Heart right ventricle (tissue), 16 donors: ENCODE measurements at regions not wholly inside any gene's neighbourhood (a gene's known extent, or its start where the extent isn't known, plus 50 kb on each side); places are given as distances from the start of the nearest gene placed in this dataset.

ENCODE experiments used
- ATAC-seq, 8 donors: fragments of 200-7000 bp; cut with Tn5 transposase; one replicate each; pipeline ENCODE4 v1.9.1; 2020; ENCODE audit warnings: mild to moderate bottlenecking in 8 of 8, moderate library complexity in 8 of 8, moderate number of reproducible peaks in 1 of 8
- DNase-seq, 2 donors: peaks; one replicate each; pipeline ENCODE4 v3.0.0-alpha.2; 2020
- H3K27ac ChIP-seq, 10 donors: fragments of 200-600 bp; sonication (generic) in 2 of 10; one replicate each; pipeline versions ENCODE4 v1.5.0 to v1.8.0; 2020 to 2022; ENCODE audit warnings: mild to moderate bottlenecking in 3 of 10
- H3K27me3 ChIP-seq, 7 donors: fragments of 200-600 bp; one replicate each; pipeline ENCODE4 v1.8.0; 2021 to 2022; ENCODE audit warnings: mild to moderate bottlenecking in 2 of 7
- H3K36me3 ChIP-seq, 9 donors: fragments of 200-600 bp; sonication (generic) in 1 of 9; one replicate each; pipeline versions ENCODE4 v1.5.0 to v1.8.0; 2020 to 2022; ENCODE audit warnings: mild to moderate bottlenecking in 2 of 9
- H3K4me1 ChIP-seq, 9 donors: fragments of 200-600 bp; sonication (generic) in 1 of 9; one replicate each; pipeline versions ENCODE4 v1.5.0 to v1.8.0; 2020 to 2022; ENCODE audit warnings: mild to moderate bottlenecking in 4 of 9
- H3K4me3 ChIP-seq, 10 donors: fragments of 200-600 bp; sonication (generic) in 2 of 10; one replicate each; pipeline versions ENCODE4 v1.5.0 to v1.8.0; 2020 to 2022; ENCODE audit warnings: mild to moderate bottlenecking in 7 of 10, moderate library complexity in 2 of 10
- H3K9me3 ChIP-seq, 11 donors: fragments of 200-600 bp in 10 of 11; sonication (generic) in 2 of 11; one replicate each; pipeline versions ENCODE4 v1.5.0 to v1.8.0; 2013 to 2022; ENCODE audit warnings: mild to moderate bottlenecking in 2 of 11, control low read depth in 1 of 11, moderate library complexity in 1 of 11
- CTCF ChIP-seq, 9 donors: fragments of 200-600 bp; sonication (generic) in 2 of 9; IDR thresholded peaks; one replicate each; pipeline versions ENCODE4 v1.5.0 to v1.8.0; 2021 to 2022; ENCODE audit warnings: antibody characterized with exemption in 9 of 9, mild to moderate bottlenecking in 5 of 9, moderate library complexity in 1 of 9
- WGBS, 2 donors: extraction: QIAGEN DNeasy Blood & Tissue Kit; methylation state at CpG; one replicate each; pipeline ENCODE4 v1.1.7; 2013; ENCODE audit warnings: inconsistent platforms in 1 of 2; 5-methylcytosine and 5-hydroxymethylcytosine counted together
- intact Hi-C, 10 donors: fragments of 100-400 bp; cut with DNase I; formaldehyde crosslinking; loops; one replicate each; pipeline versions ENCODE4 v1.11.1 to v1.14.2; 2022
- donor health status: Arrhythmogenic right ventricular cardiomyopathy.
- donor health status: ischemic (EF 13 %, LVEDD 7.1; RV severe dilation, severe dysfunction).
- donor health status: healthy with polysubstance abuse.
- donor health status: DM: no; HTN: yes; CAD: no.
- donor health status: DM: no; HTN: no; CAD: no.
- donor health status: ischemic (EF 25% LVEDD 6.9; RV normal size, moderate dysfunction).
- donor health status: ischemic (EF 25% LVEDD 5.7; RV mildly dilated, moderate dysfunction).
- donor health status: healthy.
- donor health status: DM: yes; HTN: yes; CAD: no.
- donor health status: Ischemic cardiomyopathy.
- donor health status: ischemic (EF 35%, LVEDD 5.7; RV mildly dilated, moderate dysfunction).
- donor health status: nonischemic (EF 11% LVEDD 7.7; RV severe dilation, severe dysfunction).
- donor health status: DM: yes; HTN: yes; CAD: no.
- donor health status: PGD.
- donor health status: ischemic (EF 29% LVEDD 5.4; RV normal size, mild dysfunction).
- donor health status: nonischemic (EF 23%, LVEDD 6.1; RV moderate dilation, normal function).

DNA sequence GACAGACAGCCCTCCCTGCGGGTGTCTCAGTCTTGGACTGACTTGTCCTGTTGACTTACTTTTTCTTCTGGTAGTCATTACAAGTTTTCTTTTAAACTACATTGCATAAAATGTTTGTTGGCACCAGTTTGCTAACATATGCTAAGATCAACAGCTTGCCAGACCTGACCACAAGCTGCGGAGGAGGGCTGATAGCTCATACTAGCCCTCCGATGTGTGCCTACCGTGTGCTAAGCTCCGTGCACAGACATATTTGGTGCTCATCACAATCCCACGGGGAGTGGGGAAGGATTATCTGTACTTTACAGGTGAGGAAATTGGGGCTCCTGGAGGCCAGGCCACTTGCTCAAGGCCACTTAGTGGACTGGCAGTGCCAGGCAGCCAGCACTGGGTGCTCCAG lies 72.8 kb upstream of the YPEL5 start:
- no peaks in the 10 kb centered on the region for H3K36me3 ChIP-seq
- intact Hi-C loops: loop anchor here in 6 of 10 donors (5.0 to 10.0 kb wide), 5 partner anchors 149 to 1119 kb away; partner anchors contain the start of gene ALK (in 6 of the 6)
- H3K9me3 ChIP-seq: no peaks in the 10 kb centered on the region
- peaks cover 0 to 54% (median 19%) of the 10 kb centered on the region in 7 donors for H3K27me3 ChIP-seq
- no peak for DNase-seq
- H3K4me1 ChIP-seq: peaks cover 0 to 8% (median 0%) of the 10 kb centered on the region in 9 donors
- WGBS, 2 donors: 55 to 70% methylated on average over 6 of the region's 6 CpGs
- no peak for ATAC-seq
- TF ChIP-seq CTCF (IDR thresholded peaks at IDR 0.05): no peak
- H3K27ac ChIP-seq: no peak overlapping the region
- no peak overlapping the region for H3K4me3 ChIP-seq

DNA sequence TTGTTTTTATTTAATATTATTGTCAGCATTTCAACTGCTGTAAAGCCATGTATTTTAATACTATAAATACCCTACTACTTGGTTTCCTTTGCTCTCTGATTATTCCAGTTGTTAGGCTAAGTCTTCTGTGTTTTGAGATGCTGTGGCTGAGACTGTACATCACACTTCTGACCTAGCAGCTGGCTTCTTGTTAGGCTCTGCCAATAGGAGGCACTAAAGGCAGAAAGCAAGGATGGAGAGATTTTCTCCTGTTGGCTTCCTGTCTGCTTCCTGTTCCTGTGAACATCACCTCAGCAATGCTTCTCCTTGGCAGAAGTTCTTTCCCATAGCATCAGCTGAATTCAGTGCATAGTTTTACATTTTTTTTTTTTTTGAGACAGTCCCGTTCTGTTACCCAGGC lies 68.3 kb upstream of the YPEL5 start:
- ATAC-seq (no peak), DNase-seq (no peak)
- Histone ChIP-seq H3K9me3 (no peaks in the 10 kb centered on the region), H3K4me1 (peaks cover 0 to 4% (median 0%) of the 10 kb centered on the region in 9 donors), H3K4me3 (no peak overlapping the region), H3K27me3 (peaks cover 0 to 56% (median 13%) of the 10 kb centered on the region in 7 donors), H3K36me3 (no peaks in the 10 kb centered on the region), H3K27ac (no peak overlapping the region)
- no peak for TF ChIP-seq CTCF (IDR thresholded peaks at IDR 0.05)
- intact Hi-C loops: loop anchor here in 3 of 10 donors (10.0 kb wide), 3 partner anchors 154 to 1124 kb away; partner anchors contain the start of gene ALK (in 1 of the 3)
- WGBS, 2 donors: 70 to 78% methylated on average over 1 of the region's 1 CpG

DNA sequence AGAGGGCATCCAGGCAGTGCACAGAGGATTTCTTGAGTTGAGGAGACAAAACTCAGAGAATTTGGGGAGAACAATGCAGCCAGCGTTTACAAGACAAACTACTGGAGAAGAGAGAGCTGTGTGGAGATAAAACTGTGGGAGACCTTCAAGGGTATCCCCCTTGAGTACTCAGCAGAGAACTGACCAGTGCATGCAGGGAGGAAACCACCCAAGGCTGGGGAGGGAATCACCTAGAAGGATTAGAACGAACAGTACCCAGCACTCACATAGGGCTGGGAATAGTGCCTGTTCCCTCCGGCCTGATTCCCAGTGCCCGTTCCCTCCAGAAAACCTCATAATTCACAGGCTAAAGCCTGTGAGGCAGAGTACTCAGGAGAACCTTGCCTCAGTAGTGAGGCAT lies 61.9 kb upstream of the YPEL5 start:
- Histone ChIP-seq H3K27ac (no peak overlapping the region), H3K36me3 (no peaks in the 10 kb centered on the region), H3K4me1 (no peaks in the 10 kb centered on the region), H3K9me3 (no peaks in the 10 kb centered on the region), H3K27me3 (peaks cover 0 to 27% (median 10%) of the 10 kb centered on the region in 7 donors), H3K4me3 (no peak overlapping the region)
- ATAC-seq (no peak), DNase-seq (no peak)
- no peak for TF ChIP-seq CTCF (IDR thresholded peaks at IDR 0.05)
- intact Hi-C loops: no loop called here
- 78 to 80% methylated on average over 4 of the region's 4 CpGs for WGBS, 2 donors

- DNase-seq (no peak), ATAC-seq (no peak)
- H3K27ac ChIP-seq: no peak overlapping the region
- H3K27me3 ChIP-seq: peaks cover 0 to 62% (median 26%) of the 10 kb centered on the region in 7 donors
- intact Hi-C loops: no loop called here
- peaks cover 0 to 4% (median 0%) of the 10 kb centered on the region in 9 donors for H3K4me1 ChIP-seq
- no peaks in the 10 kb centered on the region for H3K9me3 ChIP-seq
- no peaks in the 10 kb centered on the region for H3K36me3 ChIP-seq
- TF ChIP-seq CTCF (IDR thresholded peaks at IDR 0.05): no peak
- no peak overlapping the region for H3K4me3 ChIP-seq
Observed at GRCh38 chr2:30089171-30089570, 57.6 kb upstream of the YPEL5 start.
